T-helper 1 cell treated with Interleukin-12 subunit alpha and Interleukin-12 subunit beta and Interleukin-4 antibody, amounts not matched to agents 30 ng/mL and 1 ng/mL, for 36 hours (primary cell): ENCODE measurements at regions not wholly inside any gene's neighbourhood (a gene's known extent, or its start where the extent isn't known, plus 50 kb on each side); places are given as distances from the start of the nearest gene placed in this dataset.

ENCODE experiments used
- intact Hi-C: fragments of 100-400 bp; cut with micrococcal nuclease; formaldehyde crosslinking; loops from one replicate; pipeline ENCODE4 v1.15.1; 2024

DNA sequence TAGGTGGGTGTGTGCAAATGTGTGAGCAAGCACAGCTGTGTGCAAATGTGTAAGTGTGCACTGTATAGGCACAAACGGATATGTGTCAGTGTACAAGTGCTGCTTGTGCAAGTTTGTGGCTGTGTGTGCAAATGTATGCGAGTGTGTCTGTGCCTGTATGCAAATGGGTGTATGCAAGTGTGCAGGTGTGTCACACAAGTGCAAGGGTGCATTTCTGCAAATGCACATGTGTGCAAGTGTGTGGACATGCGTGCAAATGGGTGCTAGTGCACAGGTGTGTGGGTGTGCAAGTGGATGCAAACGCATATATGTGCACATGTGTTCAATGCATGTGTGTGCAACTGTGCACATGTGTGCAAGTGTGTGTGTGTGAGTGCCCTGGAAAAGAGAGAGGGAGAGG is 76.5 kb upstream of the TNRC6C start:
- intact Hi-C loops = loop anchor here (1.0 to 10.0 kb wide), 10 partner anchors 39 to 1147 kb away; partner anchors contain the start of genes MFSD11, SRSF2, TMC6 and TNRC6C

DNA sequence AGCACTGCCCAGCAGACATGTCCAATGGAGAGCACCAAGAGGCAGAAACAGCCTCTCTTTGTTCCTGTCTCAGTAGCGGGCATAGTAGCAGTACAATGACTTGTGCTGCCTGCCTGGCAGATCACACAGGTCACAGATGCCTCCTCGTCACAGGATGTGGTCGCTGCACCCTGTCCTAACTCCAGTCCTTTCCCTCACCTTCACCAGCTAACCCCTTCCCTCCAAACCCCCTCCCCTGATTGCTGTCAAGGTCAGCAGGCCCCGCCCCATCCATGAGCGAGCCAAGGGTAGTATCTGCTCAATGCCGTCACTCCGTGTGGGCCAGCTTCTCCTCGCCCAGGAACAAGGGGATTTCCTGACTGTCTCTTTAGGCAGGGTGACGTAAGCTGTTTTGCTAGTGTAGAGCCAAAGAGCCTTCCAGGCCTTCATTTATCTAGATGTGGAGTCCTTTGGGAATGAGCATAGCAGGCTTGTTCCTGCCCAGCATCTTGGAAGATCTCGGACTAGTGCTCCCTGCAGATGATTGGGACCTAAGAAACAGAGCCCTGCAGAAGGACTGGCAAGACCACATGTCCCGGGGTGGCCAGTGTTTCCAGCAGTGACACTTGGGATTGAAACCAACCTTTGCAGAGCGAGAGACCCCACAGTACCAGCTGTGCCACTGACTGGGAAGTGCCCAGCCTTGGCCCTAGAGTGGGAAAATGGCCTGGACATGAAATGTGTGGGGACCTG is 75.9 kb upstream of the TNRC6C start:
- intact Hi-C loops = loop anchor here (1.0 to 10.0 kb wide), 10 partner anchors 39 to 1148 kb away; partner anchors contain the start of genes MFSD11, SRSF2, TMC6 and TNRC6C

- intact Hi-C loops = loop anchor here (2.0 to 10.0 kb wide), 6 partner anchors 246 to 1148 kb away; partner anchors contain the start of genes MFSD11, SRSF2 and TMC6
Observed at GRCh38 chr17:77883213-77883650, 75.3 kb upstream of the TNRC6C start.

GRCh38 chr17:77884019-77884418 is 74.5 kb upstream of the TNRC6C start:
- intact Hi-C loops = loop anchor here (5.0 to 10.0 kb wide), 5 partner anchors 293 to 1149 kb away; partner anchors contain the start of genes MFSD11 and SRSF2

DNA sequence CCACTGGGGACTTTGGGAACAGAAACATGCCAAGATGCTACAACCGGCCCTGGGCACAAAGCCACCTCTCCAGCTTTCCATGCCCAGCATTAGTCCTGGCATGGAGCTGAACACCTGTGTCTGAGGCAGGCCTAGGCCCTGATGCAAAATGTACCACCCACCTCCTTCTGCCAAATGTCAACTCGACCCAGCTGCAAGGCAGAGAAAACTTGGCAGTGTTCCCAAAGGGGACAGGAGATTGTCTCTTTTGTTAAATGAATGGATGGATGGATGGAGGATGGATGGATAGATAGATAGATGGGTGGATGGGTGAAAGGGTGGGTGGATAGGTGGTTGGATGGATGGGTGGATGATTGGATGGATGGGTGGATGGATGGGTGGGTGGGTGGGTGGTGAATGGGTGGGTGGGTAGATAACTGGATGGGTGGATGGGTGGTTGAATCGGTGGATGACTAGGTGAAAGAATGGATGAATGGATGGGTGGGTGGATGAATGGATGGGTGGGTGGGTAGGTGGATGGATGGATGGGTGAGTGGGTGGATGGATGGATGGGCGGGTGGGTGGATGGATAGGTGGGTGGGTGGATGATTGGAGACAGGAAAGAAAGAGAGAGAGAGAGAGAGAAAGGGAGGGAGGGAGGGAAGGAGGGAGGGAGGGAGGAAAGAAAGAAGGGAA is 73.4 kb upstream of the TNRC6C start:
- intact Hi-C loops = loop anchor here (5.0 to 10.0 kb wide), 5 partner anchors 292 to 1150 kb away; partner anchors contain the start of genes MFSD11 and SRSF2

DNA sequence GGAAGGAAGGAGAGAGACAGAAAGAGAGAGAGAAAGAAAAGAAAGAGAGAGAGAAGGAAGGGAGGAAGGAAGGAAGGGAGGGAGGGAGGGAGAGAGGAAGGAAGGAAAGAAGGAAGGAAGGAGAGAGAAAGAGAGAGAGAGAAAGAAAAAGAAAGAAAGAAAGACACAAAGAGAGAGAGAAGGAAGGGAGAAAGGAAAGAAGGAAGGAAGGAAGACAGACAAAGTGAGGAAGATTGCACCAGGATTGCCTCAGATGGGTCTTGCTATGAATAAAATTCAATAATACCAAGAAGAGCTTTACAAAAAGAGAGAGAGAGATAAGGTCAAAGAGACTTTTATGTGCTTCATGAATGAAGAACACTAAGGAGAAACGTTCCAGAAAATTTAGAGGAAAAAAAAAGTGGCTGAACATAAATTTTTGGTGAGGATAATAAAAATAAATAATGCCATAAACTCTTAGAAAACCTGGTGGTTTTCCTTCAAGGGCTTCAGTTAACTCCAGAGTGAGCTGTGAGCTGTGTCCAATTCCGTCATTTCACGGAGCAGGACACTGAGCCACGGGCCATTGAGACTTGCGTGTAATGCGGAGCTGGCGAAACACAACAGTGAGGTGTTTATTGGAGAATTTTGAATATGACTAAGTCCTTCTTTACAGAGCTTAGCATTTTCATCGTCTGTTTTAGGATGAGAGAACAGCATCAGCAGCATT is 72.7 kb upstream of the TNRC6C start:
- intact Hi-C loops = loop anchor here (10.0 kb wide), 1 partner anchor 1151 kb away; the partner anchor contains the start of genes MFSD11 and SRSF2

DNA sequence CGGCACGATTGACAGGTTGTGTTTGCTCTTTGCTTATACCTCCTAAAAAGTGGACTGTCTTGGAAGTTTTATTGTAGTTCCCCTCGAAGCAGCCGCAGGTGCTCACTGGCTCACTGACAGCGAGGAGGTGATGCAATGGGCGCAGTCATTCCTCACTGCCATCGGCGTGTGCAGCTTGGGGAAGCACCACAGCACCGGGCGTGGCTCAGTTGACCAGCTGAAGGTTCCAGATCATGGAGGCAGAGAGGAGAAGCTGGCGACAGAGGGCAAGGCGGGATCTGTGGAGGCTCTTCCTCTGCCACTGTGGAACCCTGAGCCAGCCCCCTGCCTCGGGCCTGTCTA is 72.1 kb upstream of the TNRC6C start:
- intact Hi-C loops = loop anchor here (10.0 kb wide), 1 partner anchor 1152 kb away; the partner anchor contains the start of genes MFSD11 and SRSF2

GRCh38 chr17:77887110-77887463 is 71.4 kb upstream of the TNRC6C start:
- intact Hi-C loops = loop anchor here (10.0 kb wide), 1 partner anchor 1152 kb away; the partner anchor contains the start of genes MFSD11 and SRSF2

DNA sequence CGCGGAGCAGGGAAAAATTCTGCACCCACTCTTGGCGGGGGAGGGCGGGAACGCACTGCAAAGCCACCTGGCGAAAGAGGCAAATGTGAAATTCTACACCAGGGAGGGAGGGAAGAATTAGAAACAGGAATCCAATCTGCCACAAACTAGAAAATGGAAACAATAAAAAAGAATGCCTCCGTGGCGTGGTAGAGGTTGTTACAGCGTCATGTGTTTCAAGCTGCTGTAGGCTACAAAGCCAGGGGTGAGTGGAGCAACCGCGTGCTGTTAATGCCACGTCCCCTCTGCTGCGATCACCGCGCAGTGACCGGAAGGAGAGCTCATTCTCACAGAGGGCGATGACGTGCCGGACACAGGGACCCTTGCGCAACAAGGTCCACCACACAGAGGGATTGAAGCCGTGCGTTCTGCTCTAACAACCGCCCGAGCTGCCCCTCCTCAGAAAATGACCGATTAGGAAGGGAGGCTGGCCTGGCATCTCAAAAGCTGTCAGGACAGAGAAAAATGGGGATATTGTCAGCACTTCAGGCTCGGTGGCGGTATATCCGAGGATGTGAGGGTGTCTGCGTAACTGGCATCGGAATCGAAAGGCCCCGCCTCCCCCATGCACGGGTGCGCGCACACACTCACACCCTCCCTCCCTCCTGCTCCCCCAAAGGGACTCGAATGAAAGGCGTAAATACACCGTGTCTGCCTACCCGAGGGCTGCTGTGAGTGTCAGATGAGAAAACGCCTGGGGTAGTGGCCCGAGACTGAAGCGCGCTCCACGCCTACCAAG is 70.8 kb upstream of the TNRC6C start:
- intact Hi-C loops = loop anchor here (10.0 kb wide), 1 partner anchor 1153 kb away; the partner anchor contains the start of genes MFSD11 and SRSF2

DNA sequence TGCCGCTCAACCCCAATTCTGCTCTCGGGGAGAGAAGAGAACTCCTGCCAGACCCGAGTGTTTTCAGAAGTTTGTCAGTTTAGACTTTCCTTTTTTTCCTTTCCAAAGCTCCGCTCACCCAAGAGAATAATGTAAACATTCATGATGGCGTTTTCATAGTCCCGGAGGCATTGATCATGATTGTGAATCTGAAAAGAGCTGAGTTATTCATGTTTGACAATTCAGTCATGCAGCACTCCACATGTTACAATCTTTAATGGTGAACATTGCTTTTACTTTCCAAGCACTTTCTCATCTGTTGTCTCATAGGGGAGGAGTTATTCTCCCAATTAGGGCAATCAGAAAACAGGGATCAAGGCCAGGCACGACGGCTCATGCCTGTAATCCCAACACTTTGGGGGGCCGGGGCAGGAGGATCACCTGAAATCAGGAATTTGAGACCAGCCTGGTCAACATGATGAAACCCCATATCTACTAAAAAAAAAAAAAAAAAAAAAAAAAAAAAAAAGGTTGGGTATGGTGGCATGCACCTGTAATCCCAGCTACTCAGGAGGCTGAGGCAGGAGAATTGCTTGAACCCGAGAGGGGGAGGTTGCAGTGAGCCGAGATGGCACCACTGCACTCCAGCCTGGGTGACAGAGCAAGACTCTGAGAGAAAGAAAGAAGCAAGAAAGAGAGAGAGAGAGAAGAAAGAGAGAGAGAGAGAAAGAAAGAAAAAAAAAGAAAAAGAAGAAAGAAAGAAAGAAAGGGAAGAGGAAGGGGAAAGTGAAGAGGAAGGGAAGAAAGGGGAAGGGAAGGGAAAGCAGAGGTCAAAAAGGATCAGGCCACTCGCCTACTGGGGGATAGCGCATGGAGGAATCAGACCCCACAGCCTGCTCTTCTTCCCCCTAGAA is 70.0 kb upstream of the TNRC6C start:
- intact Hi-C loops = loop anchor here (10.0 kb wide), 1 partner anchor 1154 kb away; the partner anchor contains the start of genes MFSD11 and SRSF2

DNA sequence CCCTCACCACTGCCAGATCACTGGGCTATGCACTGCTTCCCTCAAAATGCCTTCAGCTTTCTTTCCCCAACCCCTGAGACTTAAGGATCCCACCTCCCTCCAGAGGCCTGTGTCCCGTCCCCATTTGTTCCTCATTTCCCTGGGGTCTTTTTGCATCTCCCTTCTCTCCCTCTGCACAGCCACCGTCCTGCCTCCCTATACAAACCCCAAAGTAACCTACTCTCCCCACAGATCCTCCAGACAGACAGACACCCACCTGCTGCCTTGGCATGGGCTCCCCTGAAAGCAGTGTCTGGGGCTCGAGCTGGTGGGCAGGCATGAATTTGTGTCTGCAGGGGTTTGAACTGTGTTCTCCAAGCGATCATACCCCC is 69.4 kb upstream of the TNRC6C start:
- intact Hi-C loops = loop anchor here (10.0 kb wide), 1 partner anchor 1154 kb away; the partner anchor contains the start of genes MFSD11 and SRSF2

DNA sequence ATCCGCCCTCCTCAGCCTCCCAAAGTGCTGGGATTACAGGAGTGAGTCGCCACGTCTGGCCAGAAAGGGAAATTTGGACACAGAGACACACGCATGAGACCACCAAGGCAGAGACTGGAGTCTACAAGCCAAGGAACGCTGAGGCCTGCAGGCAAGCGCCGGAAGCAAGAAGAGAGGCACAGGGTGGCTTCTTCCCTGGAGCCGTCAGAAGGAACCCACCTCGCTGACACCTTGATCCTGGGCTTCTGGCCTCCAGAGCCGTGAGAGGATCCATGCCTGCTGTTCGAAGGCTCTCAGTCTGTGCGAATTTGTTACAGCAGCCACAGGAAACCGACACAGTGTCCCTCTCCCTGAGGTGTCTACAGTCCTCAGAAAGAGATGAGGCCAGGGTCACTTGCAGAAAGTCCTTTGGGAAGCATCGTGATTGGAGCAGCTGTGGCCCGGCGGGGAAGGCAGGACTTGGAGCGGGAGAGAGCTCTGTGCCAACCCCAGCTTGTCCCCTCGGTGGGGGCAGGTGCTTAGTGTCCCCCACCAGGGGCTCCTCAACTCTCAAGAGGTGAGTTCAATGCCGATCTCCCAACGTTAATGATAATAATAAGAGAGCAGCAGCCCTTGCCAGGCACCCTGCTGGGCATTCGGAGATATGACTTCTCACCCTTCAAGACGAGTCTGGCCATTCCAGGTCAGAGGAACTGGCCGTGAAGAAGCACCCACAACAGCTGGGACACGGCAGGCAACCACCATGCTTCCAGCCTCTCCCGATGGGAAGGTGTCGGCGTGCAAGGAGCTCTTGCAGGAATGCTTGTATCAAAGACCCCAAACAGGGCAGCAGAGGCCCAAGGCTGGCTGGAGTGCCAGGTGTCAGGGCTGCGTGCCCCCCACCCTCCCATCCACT is 68.4 kb upstream of the TNRC6C start:
- intact Hi-C loops = loop anchor here (10.0 kb wide), 1 partner anchor 1155 kb away; the partner anchor contains the start of genes MFSD11 and SRSF2

- intact Hi-C loops = no loop called here
Observed at GRCh38 chr17:77890771-77891170, 67.7 kb upstream of the TNRC6C start.

DNA sequence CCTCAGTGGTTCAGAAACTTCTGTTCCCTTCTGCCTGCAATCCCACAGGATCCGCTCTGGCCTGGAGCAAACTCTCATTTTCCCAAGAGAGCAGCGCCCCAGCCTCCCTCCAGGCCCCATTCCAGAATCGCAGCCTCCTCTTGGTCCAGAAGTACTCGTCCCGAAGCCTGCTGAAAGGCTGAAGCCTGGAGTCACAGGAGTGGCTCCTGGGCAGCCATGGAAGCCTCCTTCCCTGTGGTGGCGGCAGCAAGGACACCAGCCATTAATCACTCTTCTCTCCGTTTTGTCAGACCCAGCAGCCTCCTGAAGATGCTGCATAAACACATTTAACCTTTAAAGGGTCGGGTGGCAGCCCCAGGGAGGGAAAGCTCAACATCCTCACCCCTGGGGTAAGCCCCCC is 66.9 kb upstream of the TNRC6C start:
- intact Hi-C loops = no loop called here

- intact Hi-C loops = no loop called here
Observed at GRCh38 chr17:77892031-77892430, 66.5 kb upstream of the TNRC6C start.

GRCh38 chr17:77892469-77893143 is 65.9 kb upstream of the TNRC6C start:
- intact Hi-C loops = no loop called here

GRCh38 chr17:77893144-77894044 is 65.1 kb upstream of the TNRC6C start:
- intact Hi-C loops = no loop called here
